Endothelial cell of umbilical vein (primary cell): ENCODE measurements at regions not wholly inside any gene's neighbourhood (a gene's known extent, or its start where the extent isn't known, plus 50 kb on each side); places are given as distances from the start of the nearest gene placed in this dataset.

ENCODE experiments used
- BruUV-seq: library from RNA; stranded (reverse); fragments of 400-500 nt; replicated peaks from 2 replicates; lab custom pipeline; 2021; lab: Mats Ljungman, UMichigan
- CTCF ChIA-PET: fragments of 300-600, 350-600 bp; sonication (Branson Sonifier 250); formaldehyde crosslinking; loops from one replicate; lab custom pipeline; 2021; ENCODE audit warnings: antibody characterized with exemption, inconsistent platforms; lab: Charles Lee
- POLR2A ChIA-PET: fragments of 300-600, 350-600 bp; sonication (Branson Sonifier 250); formaldehyde crosslinking; loops from one replicate; lab custom pipeline; 2021; ENCODE audit warnings: antibody characterized with exemption, inconsistent platforms; lab: Charles Lee
- DNase-seq: peaks from one replicate; pipeline ENCODE4 v3.0.0-alpha.2; 2011; ENCODE audit warnings: low read depth, low spot score
- FAIRE-seq: peaks from 2 replicates; lab custom pipeline; 2011; peaks lifted over from hg19 to GRCh38; lab: Jason Lieb, UNC
- H2AFZ ChIP-seq: 2 replicates; pipeline ENCODE4 v1.6.0; 2012; ENCODE audit warnings: low read depth, low read length, control low read depth, inconsistent platforms
- H3K27ac ChIP-seq: 2 replicates; pipeline ENCODE4 v1.5.1; 2011; ENCODE audit warnings: low read depth, mild to moderate bottlenecking, control low read depth, low read length, moderate library complexity; ENCODE audit not compliant: insufficient read depth
- H3K27me3 ChIP-seq, 2 experiments: 2 replicates each; pipeline versions ENCODE4 v1.6.0 to v1.6.1; 2011; ENCODE audit warnings: low read length in 2 of 2, mixed read lengths in 1 of 2; ENCODE audit not compliant: control insufficient read depth in 2 of 2, insufficient read depth in 2 of 2
- H3K36me3 ChIP-seq, 2 experiments: 2 replicates in 1 of 2; 3 replicates in 1 of 2; pipeline ENCODE4 v1.5.1; 2011; ENCODE audit warnings: low read length in 2 of 2, mild to moderate bottlenecking in 1 of 2, moderate library complexity in 1 of 2; ENCODE audit not compliant: control insufficient read depth in 2 of 2, insufficient read depth in 2 of 2; ENCODE audit errors: extremely low read depth in 1 of 2
- H3K4me1 ChIP-seq: 3 replicates; pipeline ENCODE4 v1.5.1; 2011; ENCODE audit warnings: mild to moderate bottlenecking, low read length; ENCODE audit not compliant: control insufficient read depth, insufficient read depth; ENCODE audit errors: extremely low read depth
- H3K4me2 ChIP-seq: 2 replicates; pipeline ENCODE4 v1.6.1; 2011; ENCODE audit warnings: low read length, control low read depth, mixed read lengths; ENCODE audit not compliant: insufficient read depth
- H3K4me3 ChIP-seq, 3 experiments: fragments of 200-600 bp in 1 of 3; sonication (generic), shearing (Covaris generic) in 1 of 3; replicated peaks in 1 of 3; 2 replicates each; pipeline ENCODE4 v1.5.1; 2011 to 2016; ENCODE audit warnings: control low read depth in 3 of 3, low read length in 3 of 3, mild to moderate bottlenecking in 2 of 3, inconsistent platforms in 1 of 3, low read depth in 1 of 3, moderate library complexity in 1 of 3; ENCODE audit not compliant: insufficient read depth in 1 of 3
- H3K79me2 ChIP-seq: 2 replicates; pipeline ENCODE4 v1.6.0; 2012; ENCODE audit warnings: low read length, inconsistent platforms; ENCODE audit not compliant: control insufficient read depth, insufficient read depth
- H3K9ac ChIP-seq: replicated peaks from 2 replicates; pipeline ENCODE3; 2011; ENCODE audit warnings: low read length, control low read depth; ENCODE audit not compliant: insufficient read depth; ENCODE audit errors: extremely low read depth
- H3K9me1 ChIP-seq: replicated peaks from 3 replicates; pipeline ENCODE4 v1.6.0; 2011; ENCODE audit warnings: mild to moderate bottlenecking, low read length; ENCODE audit not compliant: control insufficient read depth, insufficient read depth; ENCODE audit errors: extremely low read depth
- H3K9me3 ChIP-seq: replicated peaks from 2 replicates; pipeline ENCODE4 v1.5.1; 2012; ENCODE audit warnings: low read length, inconsistent platforms; ENCODE audit not compliant: control insufficient read depth, insufficient read depth
- H4K20me1 ChIP-seq: replicated peaks from 2 replicates; pipeline ENCODE3; 2011; ENCODE audit warnings: mild to moderate bottlenecking, low read length; ENCODE audit not compliant: control insufficient read depth, insufficient read depth; ENCODE audit errors: extremely low read depth
- CTCF ChIP-seq, 2 donors: IDR thresholded peaks; 1 replicate in 1 of 2; 2 replicates in 1 of 2; pipeline ENCODE4 v1.5.1; 2011; ENCODE audit warnings: low read length in 2 of 2, mild to moderate bottlenecking in 2 of 2, moderate library complexity in 2 of 2, control low read depth in 1 of 2, inconsistent platforms in 1 of 2, low read depth in 1 of 2; ENCODE audit not compliant: insufficient read depth in 1 of 2; ENCODE audit errors: extremely low read depth in 1 of 2
- EZH2 ChIP-seq: IDR thresholded peaks from 2 replicates; pipeline ENCODE4 v1.6.1; 2012; ENCODE audit warnings: borderline replicate concordance, low read depth, mild to moderate bottlenecking, moderate library complexity, low read length, inconsistent platforms; ENCODE audit not compliant: severe bottlenecking
- FOS ChIP-seq: IDR thresholded peaks from 2 replicates; pipeline ENCODE4 v1.6.1; 2011; ENCODE audit warnings: mild to moderate bottlenecking, low read length, moderate library complexity, borderline replicate concordance; ENCODE audit not compliant: insufficient read depth
- GATA2 ChIP-seq: IDR thresholded peaks from 2 replicates; pipeline ENCODE4 v1.7.0; 2011; ENCODE audit warnings: low read depth, mild to moderate bottlenecking, moderate library complexity, mixed read lengths, low read length; ENCODE audit not compliant: insufficient read length, insufficient read depth
- JUN ChIP-seq: IDR thresholded peaks from 2 replicates; pipeline ENCODE4 v1.6.1; 2011; ENCODE audit warnings: borderline replicate concordance, low read depth; ENCODE audit not compliant: insufficient read length, insufficient read depth
- MAX ChIP-seq: IDR thresholded peaks from 2 replicates; pipeline ENCODE4 v1.6.1; 2011; ENCODE audit not compliant: insufficient read depth, insufficient read length
- MYC ChIP-seq: IDR thresholded peaks from one replicate; pipeline ENCODE4 v1.6.1; 2011; ENCODE audit warnings: mild to moderate bottlenecking, low read depth, low read length
- POLR2A ChIP-seq: IDR thresholded peaks from 2 replicates; pipeline ENCODE4 v1.6.1; 2012; ENCODE audit warnings: low read depth, mild to moderate bottlenecking, control low read depth, low read length
- POLR2AphosphoS5 ChIP-seq: IDR thresholded peaks from 2 replicates; pipeline ENCODE4 v1.6.1; 2012; ENCODE audit warnings: low read depth, mild to moderate bottlenecking, control low read depth, low read length, moderate library complexity; ENCODE audit not compliant: insufficient read depth
- dilution Hi-C: fragments of 300-500 bp; cut with MboI; formaldehyde crosslinking; loops from one replicate; pipeline ENCODE4 v1.15.0; 2019; ENCODE audit warnings: low sequenced_read_pairs; ENCODE audit not compliant: extremely low pct_ligation_motif_present
- intact Hi-C: fragments of 100-400 bp; cut with micrococcal nuclease; formaldehyde crosslinking; loops from one replicate; pipeline ENCODE4 v1.10.0; 2022

- no peak for DNase-seq
- H3K4me1 ChIP-seq, result no peaks in the 10 kb centered on the region
These were observed 278.0 kb upstream of the ID2 start for GRCh38 chr2:8403876-8404275.

More at GRCh38 chr2:8403876-8404275, 278.0 kb upstream of the ID2 start:
- intact Hi-C loops, result no loop called here
- no peak overlapping the region for H3K27ac ChIP-seq
- TF ChIP-seq MYC, result no peak
- TF ChIP-seq EZH2, result no peak
- TF ChIP-seq POLR2AphosphoS5, result no peak
- no peak for TF ChIP-seq FOS
- TF ChIP-seq GATA2, result no peak
- no peak for TF ChIP-seq CTCF (IDR thresholded peaks at IDR 0.05; ENCODE audit: extremely low read depth in 1 of 2, insufficient read depth in 1 of 2, low read depth in 1 of 2, low read length in 2 of 2)
- no peak for TF ChIP-seq MAX
- TF ChIP-seq POLR2A, result no peak
- no peak for TF ChIP-seq JUN
- ChIA-PET CTCF (no interaction called here), POLR2A (no interaction called here)
- FAIRE-seq, result no peak
- dilution Hi-C loops, result no loop called here
- BruUV-seq, result no TSS peak
- no peaks in the 10 kb centered on the region for H3K79me2 ChIP-seq
- no peaks in the 10 kb centered on the region for H3K9me1 ChIP-seq
- H3K4me3 ChIP-seq, result no peak overlapping the region
- H2AFZ ChIP-seq, result no peak overlapping the region
- H3K4me2 ChIP-seq, result no peak overlapping the region
- no peak overlapping the region for H3K9ac ChIP-seq
- H3K9me3 ChIP-seq, result peaks cover 2% of the 10 kb centered on the region
- H4K20me1 ChIP-seq, result no peaks in the 10 kb centered on the region
- H3K36me3 ChIP-seq, result no peaks in the 10 kb centered on the region
- H3K27me3 ChIP-seq, result no peaks in the 10 kb centered on the region
